Thyroid gland (tissue), 4 donors: ENCODE measurements at regions not wholly inside any gene's neighbourhood (a gene's known extent, or its start where the extent isn't known, plus 50 kb on each side); places are given as distances from the start of the nearest gene placed in this dataset.

Source experiments
- DNase-seq, 2 donors: peaks; one replicate each; pipeline ENCODE4 v3.0.0-alpha.2; 2019
- H3K27ac ChIP-seq, 3 donors: fragments of 200-600 bp; sonication (generic); 1 replicate in 2 of 3; 2 replicates in 1 of 3; pipeline ENCODE4 v1.5.1; 2016 to 2019; ENCODE audit warnings: mild to moderate bottlenecking in 1 of 3, moderate library complexity in 1 of 3
- H3K27me3 ChIP-seq: fragments of 200-600 bp; sonication (generic); one replicate; pipeline ENCODE4 v1.5.1; 2019
- H3K36me3 ChIP-seq, 2 donors: fragments of 200-600 bp; sonication (generic); one replicate each; pipeline ENCODE4 v1.5.1; 2016 to 2019
- H3K4me1 ChIP-seq, 2 donors: fragments of 200-600 bp; sonication (generic); one replicate each; pipeline ENCODE4 v1.5.1; 2017 to 2019
- H3K4me3 ChIP-seq, 3 donors: fragments of 200-600 bp; sonication (generic); replicated peaks in 1 of 3; 1 replicate in 2 of 3; 2 replicates in 1 of 3; pipeline ENCODE4 v1.5.1; 2016; ENCODE audit warnings: mild to moderate bottlenecking in 1 of 3
- H3K9me3 ChIP-seq: fragments of 200-600 bp; sonication (generic); one replicate; pipeline ENCODE4 v1.5.1; 2017
- CTCF ChIP-seq, 6 experiments: fragments of 200-600 bp in 3 of 6; fragments of 450-650 bp in 3 of 6; sonication (generic) in 3 of 6; IDR thresholded peaks; one replicate each; pipeline ENCODE4 v1.5.1; 2016 to 2019; ENCODE audit warnings: antibody characterized with exemption in 6 of 6, mild to moderate bottlenecking in 2 of 6, inconsistent platforms in 1 of 6, moderate library complexity in 1 of 6
- POLR2A ChIP-seq, 2 donors: fragments of 450-650 bp; IDR thresholded peaks; one replicate each; pipeline ENCODE4 v1.6.1; 2017; ENCODE audit warnings: antibody characterized with exemption in 2 of 2, mild to moderate bottlenecking in 2 of 2, moderate library complexity in 1 of 2
- WGBS, 2 donors: methylation state at CpG; one replicate each; pipeline ENCODE4 v1.1.5; 2017; 5-methylcytosine and 5-hydroxymethylcytosine counted together
- intact Hi-C: fragments of 100-400 bp; cut with DNase I; formaldehyde crosslinking; loops from one replicate; pipeline ENCODE4 v1.15.1; 2023

DNA sequence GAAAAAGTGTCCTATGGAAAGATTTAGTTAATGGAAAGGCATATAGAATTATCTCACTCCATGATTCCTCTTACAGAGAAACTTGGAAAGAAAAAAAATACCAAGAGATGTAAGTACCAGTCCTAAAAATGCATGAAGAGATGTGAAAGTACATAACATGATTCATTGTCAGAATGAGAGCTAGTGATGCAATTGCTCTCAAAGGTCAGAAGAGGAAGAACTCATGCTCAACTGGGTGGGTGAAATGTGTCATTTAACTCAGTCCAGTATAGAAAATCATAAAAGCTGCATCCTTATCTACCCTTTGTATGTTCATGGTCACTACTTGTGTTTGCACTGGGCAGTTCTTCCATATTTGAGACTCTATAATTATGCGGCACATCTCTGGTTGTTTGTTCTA is 300.0 kb upstream of the PIK3C3 start:
- Histone ChIP-seq H3K27me3 (no peaks in the 10 kb centered on the region), H3K4me1 (peaks cover 0 to 3% of the 10 kb centered on the region in 2 donors), H3K9me3 (no peaks in the 10 kb centered on the region), H3K4me3 (no peak overlapping the region), H3K27ac (no peak overlapping the region), H3K36me3 (no peaks in the 10 kb centered on the region)
- TF ChIP-seq POLR2A (IDR thresholded peaks at IDR 0.05) (no peak), CTCF (IDR thresholded peaks at IDR 0.05) (no peak)
- 88 to 100% methylated on average over 1 of the region's 1 CpG for WGBS, 2 donors
- DNase-seq: no peak
- intact Hi-C loops: no loop called here

DNA sequence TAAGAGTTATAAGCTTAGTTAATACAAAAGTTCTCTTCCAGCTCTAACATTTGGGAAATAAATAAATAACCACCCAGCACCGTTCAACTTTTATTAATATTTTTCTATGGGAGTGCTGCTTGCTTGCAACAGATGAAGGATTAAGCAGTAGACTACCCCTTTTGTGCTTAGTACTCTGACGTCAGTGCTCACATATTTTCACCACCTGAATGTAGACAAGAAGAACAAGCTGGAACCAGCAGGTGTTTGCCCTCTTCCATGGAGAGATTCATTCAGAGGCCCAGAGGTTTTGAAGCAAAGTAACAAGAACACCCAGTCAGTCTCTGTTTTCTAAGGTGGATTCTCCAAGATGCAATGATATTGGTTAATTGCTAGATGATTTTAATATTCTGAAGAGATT is 307.1 kb upstream of the PIK3C3 start:
- H3K4me3 ChIP-seq: no peak overlapping the region
- TF ChIP-seq POLR2A (IDR thresholded peaks at IDR 0.05): no peak
- no peak for TF ChIP-seq CTCF (IDR thresholded peaks at IDR 0.05)
- DNase-seq: no peak
- H3K9me3 ChIP-seq: no peaks in the 10 kb centered on the region
- WGBS, 2 donors: 81 to 87% methylated on average over 2 of the region's 2 CpGs
- intact Hi-C loops: no loop called here
- no peaks in the 10 kb centered on the region for H3K36me3 ChIP-seq
- no peaks in the 10 kb centered on the region for H3K4me1 ChIP-seq
- H3K27me3 ChIP-seq: no peaks in the 10 kb centered on the region
- H3K27ac ChIP-seq: no peak overlapping the region

DNA sequence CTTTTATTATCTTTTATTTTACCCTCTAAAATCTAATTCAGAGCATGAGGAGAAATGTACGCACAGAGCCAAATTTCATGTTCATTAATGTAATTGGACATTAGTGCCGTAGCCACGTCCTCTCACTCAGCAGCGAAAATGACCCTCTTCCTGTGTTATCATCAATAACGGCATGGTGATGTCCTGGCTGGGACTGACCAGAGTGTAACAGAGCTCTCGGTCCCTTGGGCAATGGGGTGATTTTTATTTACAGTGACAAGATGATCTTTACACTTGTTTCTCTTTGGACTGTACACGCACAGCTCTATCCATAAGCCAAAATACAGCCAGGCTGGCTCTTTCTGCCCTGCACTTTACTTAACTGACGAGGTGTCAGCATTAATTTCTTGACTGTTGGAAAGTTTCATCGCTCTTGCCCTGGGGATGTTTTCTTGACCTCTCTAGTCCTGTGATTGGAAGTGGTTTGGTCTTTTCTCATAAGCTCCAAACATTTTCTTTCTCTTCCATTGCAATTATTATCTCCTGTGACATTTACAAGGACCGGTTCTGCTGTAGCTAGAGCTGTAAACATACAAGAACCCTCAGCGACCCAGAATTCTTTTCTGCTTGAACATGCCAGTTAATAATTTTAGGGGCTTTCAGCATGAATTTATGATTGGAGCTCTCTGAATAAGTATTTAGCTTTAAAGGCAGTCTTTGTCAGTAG is 308.0 kb upstream of the PIK3C3 start:
- TF ChIP-seq CTCF (IDR thresholded peaks at IDR 0.05): no peak
- TF ChIP-seq POLR2A (IDR thresholded peaks at IDR 0.05): no peak
- Histone ChIP-seq H3K27ac (no peak overlapping the region), H3K9me3 (no peaks in the 10 kb centered on the region), H3K27me3 (no peaks in the 10 kb centered on the region), H3K4me1 (no peaks in the 10 kb centered on the region), H3K36me3 (no peaks in the 10 kb centered on the region), H3K4me3 (no peak overlapping the region)
- 75 to 83% methylated on average over 11 of the region's 11 CpGs for WGBS, 2 donors
- no peak for DNase-seq
- intact Hi-C loops: no loop called here

GRCh38 chr18:41645589-41646360 is 309.3 kb upstream of the PIK3C3 start:
- intact Hi-C loops: no loop called here
- H3K4me1 ChIP-seq: no peaks in the 10 kb centered on the region
- H3K4me3 ChIP-seq: no peak overlapping the region
- no peaks in the 10 kb centered on the region for H3K36me3 ChIP-seq
- DNase-seq: no peak
- TF ChIP-seq POLR2A (IDR thresholded peaks at IDR 0.05) (no peak), CTCF (IDR thresholded peaks at IDR 0.05) (no peak)
- no peaks in the 10 kb centered on the region for H3K27me3 ChIP-seq
- no peak overlapping the region for H3K27ac ChIP-seq
- WGBS, 2 donors: 88 to 94% methylated on average over 1 of the region's 1 CpG
- no peaks in the 10 kb centered on the region for H3K9me3 ChIP-seq

DNA sequence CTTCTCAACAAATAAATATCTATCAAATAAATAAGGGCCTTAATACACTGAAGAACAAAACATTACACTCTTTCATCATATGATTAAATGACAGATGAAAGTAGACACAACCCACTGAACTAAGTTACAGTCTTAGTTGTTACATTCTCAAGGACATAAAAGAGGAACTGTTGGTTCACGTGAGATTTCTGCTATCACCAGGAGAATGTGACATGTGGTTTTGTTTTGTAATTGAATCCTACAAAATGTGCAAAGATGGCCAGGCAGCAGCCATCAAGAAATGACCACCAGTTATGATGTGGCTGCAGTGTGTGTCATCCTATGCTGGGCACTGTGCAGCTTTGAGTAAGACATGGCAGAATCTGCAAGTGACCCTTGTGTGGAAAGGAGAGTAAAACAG is 310.6 kb upstream of the PIK3C3 start:
- intact Hi-C loops: no loop called here
- WGBS, 2 donors: 76 to 88% methylated on average over 1 of the region's 1 CpG
- no peak overlapping the region for H3K4me3 ChIP-seq
- no peaks in the 10 kb centered on the region for H3K9me3 ChIP-seq
- no peak for TF ChIP-seq POLR2A (IDR thresholded peaks at IDR 0.05)
- no peak for TF ChIP-seq CTCF (IDR thresholded peaks at IDR 0.05)
- H3K36me3 ChIP-seq: no peaks in the 10 kb centered on the region
- no peaks in the 10 kb centered on the region for H3K27me3 ChIP-seq
- no peak for DNase-seq
- H3K27ac ChIP-seq: no peak overlapping the region
- H3K4me1 ChIP-seq: no peaks in the 10 kb centered on the region
